AG10803 (cell line): ENCODE measurements at regions not wholly inside any gene's neighbourhood (a gene's known extent, or its start where the extent isn't known, plus 50 kb on each side); places are given as distances from the start of the nearest gene placed in this dataset.

Experiments
- DNase-seq: peaks from one replicate; pipeline ENCODE4 v3.0.0; 2010; ENCODE audit warnings: low read depth
- H3K4me3 ChIP-seq: 2 replicates; pipeline ENCODE4 v1.5.1; 2011; ENCODE audit warnings: mild to moderate bottlenecking, low read length, control low read depth
- CTCF ChIP-seq: conservative IDR thresholded peaks from 2 replicates; pipeline ENCODE4 v1.5.1; 2011; ENCODE audit warnings: mild to moderate bottlenecking, low read length, control low read depth, inconsistent platforms

- TF ChIP-seq CTCF, result no peak
- no peak for DNase-seq
Measured at GRCh38 chr5:128673000-128673399, 135.0 kb upstream of the FBN2 start.

GRCh38 chr5:128673411-128673957, 135.4 kb upstream of the FBN2 start:
- TF ChIP-seq CTCF, result no peak
- H3K4me3 ChIP-seq, result no peak overlapping the region
- no peak for DNase-seq

More at GRCh38 chr5:128673000-128673399, 135.0 kb upstream of the FBN2 start:
- no peak overlapping the region for H3K4me3 ChIP-seq

GRCh38 chr5:128673970-128674369, 135.9 kb upstream of the FBN2 start:
- no peak for TF ChIP-seq CTCF
- no peak for DNase-seq
- no peak overlapping the region for H3K4me3 ChIP-seq

- H3K4me3 ChIP-seq, result no peak overlapping the region
- TF ChIP-seq CTCF, result peak; percentile 57
- DNase-seq, result peak; percentile 5
Measured at GRCh38 chr5:128674837-128675446, 136.9 kb upstream of the FBN2 start.

- TF ChIP-seq CTCF, result no peak
- no peak overlapping the region for H3K4me3 ChIP-seq
- DNase-seq, result no peak
Measured at GRCh38 chr5:128681096-128681495, 143.1 kb upstream of the FBN2 start.

GRCh38 chr5:128681764-128682592, 143.9 kb upstream of the FBN2 start:
- no peak overlapping the region for H3K4me3 ChIP-seq
- no peak for DNase-seq

More at GRCh38 chr5:128681764-128682592, 143.9 kb upstream of the FBN2 start:
- TF ChIP-seq CTCF, result no peak
